SK-N-SH treated with all-trans-retinoic acid at 6 μM for 48 hours (cell line): ENCODE measurements at regions not wholly inside any gene's neighbourhood (a gene's known extent, or its start where the extent isn't known, plus 50 kb on each side); places are given as distances from the start of the nearest gene placed in this dataset.

Experiments
- SNAI2 ChIP-seq: fragments of 250-450 bp; sonication (Bioruptor Pico); IDR thresholded peaks from 2 replicates; pipeline ENCODE4 v1.5.0; 2020; ENCODE audit warnings: mild to moderate bottlenecking, moderate library complexity
- TOX ChIP-seq: fragments of 250-450 bp; sonication (Bioruptor Pico); IDR thresholded peaks from 2 replicates; pipeline ENCODE4 v1.8.0; 2021; ENCODE audit warnings: mild to moderate bottlenecking, moderate library complexity, borderline replicate concordance
- ZC3H10 ChIP-seq: fragments of 250-450 bp; sonication (Bioruptor Pico); IDR thresholded peaks from 2 replicates; pipeline ENCODE4 v1.5.1; 2021; ENCODE audit warnings: mild to moderate bottlenecking, moderate library complexity
- ZFP3 ChIP-seq: fragments of 250-450 bp; sonication (Bioruptor Pico); IDR thresholded peaks from 2 replicates; pipeline ENCODE4 v1.5.0; 2020; ENCODE audit warnings: mild to moderate bottlenecking, moderate library complexity

DNA sequence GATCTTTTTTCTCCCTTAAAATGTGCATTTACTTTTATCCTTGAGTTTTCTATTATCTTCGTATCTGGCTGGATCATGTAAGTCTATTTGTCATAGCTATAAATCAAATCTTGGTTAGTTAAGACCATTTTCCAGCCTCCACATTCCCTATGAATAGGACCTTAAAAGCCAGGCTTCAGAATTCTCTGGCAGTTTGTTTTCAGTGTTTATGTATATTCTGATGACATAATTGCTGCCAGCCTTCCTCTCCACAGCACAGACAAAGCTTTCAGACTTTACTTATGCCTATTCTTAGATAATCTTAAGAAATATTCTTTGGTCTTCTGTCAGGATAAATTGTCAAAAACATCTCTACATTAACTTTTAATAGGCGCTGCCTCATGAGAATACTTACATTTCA is 870.8 kb upstream of the SPRY2 start:
- TF ChIP-seq ZC3H10 (CRISPR knock-in tag) (no peak), TOX (no peak), ZFP3 (CRISPR knock-in tag) (no peak), SNAI2 (CRISPR knock-in tag) (no peak)
